T-cell (primary cell): ENCODE measurements at regions not wholly inside any gene's neighbourhood (a gene's known extent, or its start where the extent isn't known, plus 50 kb on each side); places are given as distances from the start of the nearest gene placed in this dataset.

ENCODE experiments used
- ATAC-seq, 4 experiments: fragments of 200-7000 bp in 3 of 4; fragments of 150-1000 bp in 1 of 4; cut with Tn5 transposase; replicated peaks in 1 of 4; 1 replicate in 3 of 4; 2 replicates in 1 of 4; pipeline ENCODE4 v1.10.0; 2021; ENCODE audit warnings: moderate library complexity in 3 of 4, mild to moderate bottlenecking in 2 of 4, moderate number of reproducible peaks in 1 of 4
- CTCF ChIA-PET, 2 donors: fragments of 300-600 bp; sonication (Branson Sonifier 250); formaldehyde crosslinking; loops; one replicate each; lab custom pipeline; 2022; ENCODE audit warnings: antibody characterized with exemption in 2 of 2; lab: Charles Lee
- POLR2A ChIA-PET, 2 donors: fragments of 300-600 bp; sonication (Branson Sonifier 250); formaldehyde crosslinking; loops; one replicate each; lab custom pipeline; 2022; ENCODE audit warnings: antibody characterized with exemption in 2 of 2; lab: Charles Lee
- DNase-seq, 35 experiments: peaks; one replicate each; pipeline versions ENCODE4 v3.0.0 to v3.0.0-alpha.2; 2013 to 2023
- H3K27ac ChIP-seq: one replicate; pipeline ENCODE4 v1.5.1; 2013; ENCODE audit warnings: low read length
- H3K27me3 ChIP-seq, 2 experiments: replicated peaks in 1 of 2; 1 replicate in 1 of 2; 2 replicates in 1 of 2; pipeline versions ENCODE4 v1.6.1 to v1.7.0; 2013; ENCODE audit warnings: low read length in 1 of 2, mixed read lengths in 1 of 2; ENCODE audit not compliant: control insufficient read depth in 2 of 2, insufficient read depth in 2 of 2; ENCODE audit errors: extremely low read depth in 1 of 2
- H3K36me3 ChIP-seq, 2 donors: 1 replicate in 1 of 2; 2 replicates in 1 of 2; pipeline versions ENCODE4 v1.6.1 to v1.7.0; 2013; ENCODE audit warnings: low read length in 1 of 2; ENCODE audit not compliant: control insufficient read depth in 2 of 2, insufficient read depth in 1 of 2; ENCODE audit errors: extremely low read depth in 1 of 2
- H3K4me1 ChIP-seq, 2 experiments: 1 replicate in 1 of 2; 2 replicates in 1 of 2; pipeline versions ENCODE4 v1.6.1 to v1.7.0; 2013; ENCODE audit warnings: low read length in 2 of 2, mixed read lengths in 1 of 2; ENCODE audit not compliant: insufficient read depth in 2 of 2, control insufficient read depth in 1 of 2; ENCODE audit errors: extremely low read depth in 1 of 2
- H3K4me3 ChIP-seq, 2 donors: 1 replicate in 1 of 2; 2 replicates in 1 of 2; pipeline versions ENCODE4 v1.5.1 to v1.7.0; 2013; ENCODE audit warnings: mild to moderate bottlenecking in 2 of 2, low read length in 1 of 2, moderate library complexity in 1 of 2; ENCODE audit not compliant: control insufficient read depth in 1 of 2; ENCODE audit errors: extremely low read depth in 1 of 2
- H3K9me3 ChIP-seq: 2 replicates; pipeline ENCODE4 v1.7.0; 2013
- H3K27ac Mint-ChIP-seq, 2 donors: one replicate each; pipeline ENCODE4 v1.8.0; 2020 to 2021; ENCODE audit warnings: mild to moderate bottlenecking in 2 of 2, mixed read lengths in 2 of 2
- H3K27me3 Mint-ChIP-seq, 2 donors: one replicate each; pipeline ENCODE4 v1.8.0; 2021 to 2022; ENCODE audit warnings: mixed read lengths in 2 of 2
- H3K36me3 Mint-ChIP-seq: one replicate; pipeline ENCODE4 v1.8.0; 2021; ENCODE audit warnings: mixed read lengths
- H3K4me1 Mint-ChIP-seq, 3 donors: one replicate each; pipeline ENCODE4 v1.8.0; 2020 to 2022; ENCODE audit warnings: mixed read lengths in 3 of 3, mild to moderate bottlenecking in 1 of 3
- H3K4me3 Mint-ChIP-seq, 3 donors: one replicate each; pipeline ENCODE4 v1.8.0; 2020 to 2022; ENCODE audit warnings: mild to moderate bottlenecking in 3 of 3, mixed read lengths in 3 of 3, moderate library complexity in 3 of 3
- H3K9me3 Mint-ChIP-seq, 3 donors: one replicate each; pipeline ENCODE4 v1.8.0; 2020 to 2022; ENCODE audit warnings: mixed read lengths in 3 of 3
- WGBS: methylation state at CpG from one replicate; pipeline ENCODE4 v1.1.5; 2013; ENCODE audit warnings: missing lambda C conversion rate; ENCODE audit not compliant: insufficient coverage; 5-methylcytosine and 5-hydroxymethylcytosine counted together

- Histone ChIP-seq H3K9me3 (no peaks in the 10 kb centered on the region), H3K36me3 (no peaks in the 10 kb centered on the region), H3K27ac (no peak overlapping the region), H3K4me3 (no peak overlapping the region), H3K4me1 (no peaks in the 10 kb centered on the region), H3K27me3 (peaks cover 0 to 14% of the 10 kb centered on the region in 2 experiments)
- Mint-ChIP-seq H3K36me3 (no peaks in the 10 kb centered on the region), H3K9me3 (peaks cover 3 to 8% (median 5%) of the 10 kb centered on the region in 3 donors), H3K27me3 (peaks cover 12% of the 10 kb centered on the region in 2 donors), H3K27ac (no peak overlapping the region), H3K4me3 (no peak overlapping the region), H3K4me1 (no peaks in the 10 kb centered on the region)
- DNase-seq = no peak
- CTCF ChIA-PET = no interaction called here
- ATAC-seq = no peak
- POLR2A ChIA-PET = no interaction called here
- no CpG with 5 or more reads among the region's 6 CpGs for WGBS
Measured at GRCh38 chr19:32098968-32099367, 246.4 kb upstream of the ZNF507 start.

- no peaks in the 10 kb centered on the region for H3K36me3 Mint-ChIP-seq
Measured at GRCh38 chr19:32101206-32101605, 244.2 kb upstream of the ZNF507 start.

GRCh38 chr19:32103541-32103940 lies 241.9 kb upstream of the ZNF507 start:
- H3K36me3 ChIP-seq = no peaks in the 10 kb centered on the region
- H3K9me3 ChIP-seq = no peaks in the 10 kb centered on the region
- Mint-ChIP-seq H3K4me3 (no peak overlapping the region), H3K4me1 (no peaks in the 10 kb centered on the region), H3K27ac (no peak overlapping the region), H3K9me3 (peaks cover 3 to 5% (median 3%) of the 10 kb centered on the region in 3 donors), H3K36me3 (no peaks in the 10 kb centered on the region), H3K27me3 (peaks cover 20 to 25% of the 10 kb centered on the region in 2 donors)
- WGBS = 88% methylated on average over 6 of the region's 11 CpGs
- no peak overlapping the region for H3K4me3 ChIP-seq
- no peak overlapping the region for H3K27ac ChIP-seq
- CTCF ChIA-PET = no interaction called here
- POLR2A ChIA-PET = no interaction called here
- no peaks in the 10 kb centered on the region for H3K4me1 ChIP-seq
- ATAC-seq = no peak
- DNase-seq = no peak
- peaks cover 0 to 26% of the 10 kb centered on the region in 2 experiments for H3K27me3 ChIP-seq

More at GRCh38 chr19:32101206-32101605, 244.2 kb upstream of the ZNF507 start:
- H3K27ac ChIP-seq = no peak overlapping the region
- no peak for DNase-seq
- no peak overlapping the region for H3K4me3 Mint-ChIP-seq
- peaks cover 3 to 8% (median 5%) of the 10 kb centered on the region in 3 donors for H3K9me3 Mint-ChIP-seq
- no peak overlapping the region for H3K27ac Mint-ChIP-seq
- H3K9me3 ChIP-seq = no peaks in the 10 kb centered on the region
- H3K27me3 Mint-ChIP-seq = peaks cover 20 to 22% of the 10 kb centered on the region in 2 donors
- no peaks in the 10 kb centered on the region for H3K4me1 Mint-ChIP-seq
- no peak overlapping the region for H3K4me3 ChIP-seq
- ChIA-PET POLR2A (no interaction called here), CTCF (no interaction called here)
- peaks cover 0 to 26% of the 10 kb centered on the region in 2 experiments for H3K27me3 ChIP-seq
- WGBS = no CpG with 5 or more reads among the region's 1 CpG
- no peaks in the 10 kb centered on the region for H3K36me3 ChIP-seq
- ATAC-seq = no peak
- no peaks in the 10 kb centered on the region for H3K4me1 ChIP-seq

GRCh38 chr19:32104153-32104849 lies 241.1 kb upstream of the ZNF507 start:
- Mint-ChIP-seq H3K4me1 (no peaks in the 10 kb centered on the region), H3K9me3 (peaks cover 0 to 3% (median 3%) of the 10 kb centered on the region in 3 donors), H3K27ac (no peak overlapping the region), H3K36me3 (no peaks in the 10 kb centered on the region), H3K27me3 (peaks cover 20 to 25% of the 10 kb centered on the region in 2 donors), H3K4me3 (no peak overlapping the region)
- H3K27ac ChIP-seq = no peak overlapping the region
- H3K9me3 ChIP-seq = no peaks in the 10 kb centered on the region
- CTCF ChIA-PET = no interaction called here
- no peaks in the 10 kb centered on the region for H3K4me1 ChIP-seq
- ATAC-seq (no peak), DNase-seq (no peak)
- H3K27me3 ChIP-seq = peaks cover 0 to 26% of the 10 kb centered on the region in 2 experiments
- H3K4me3 ChIP-seq = no peak overlapping the region
- no peaks in the 10 kb centered on the region for H3K36me3 ChIP-seq
- POLR2A ChIA-PET = no interaction called here
- WGBS = 5% methylated on average over 8 of the region's 16 CpGs

GRCh38 chr19:32104850-32105235 lies 240.6 kb upstream of the ZNF507 start:
- H3K9me3 ChIP-seq = no peaks in the 10 kb centered on the region
- no peak for ATAC-seq
- CTCF ChIA-PET = no interaction called here
- no peak overlapping the region for H3K27ac ChIP-seq
- peaks cover 20 to 25% of the 10 kb centered on the region in 2 donors for H3K27me3 Mint-ChIP-seq
- H3K4me3 ChIP-seq = no peak overlapping the region
- H3K9me3 Mint-ChIP-seq = peaks cover 0 to 3% (median 3%) of the 10 kb centered on the region in 3 donors
- no peaks in the 10 kb centered on the region for H3K4me1 Mint-ChIP-seq
- no peaks in the 10 kb centered on the region for H3K36me3 Mint-ChIP-seq
- H3K4me1 ChIP-seq = no peaks in the 10 kb centered on the region
- no peak for DNase-seq
- WGBS = 27% methylated on average over 3 of the region's 8 CpGs
- peaks cover 0 to 26% of the 10 kb centered on the region in 2 experiments for H3K27me3 ChIP-seq
- POLR2A ChIA-PET = no interaction called here
- no peak overlapping the region for H3K27ac Mint-ChIP-seq
- H3K4me3 Mint-ChIP-seq = no peak overlapping the region
- no peaks in the 10 kb centered on the region for H3K36me3 ChIP-seq

GRCh38 chr19:32105527-32106310 lies 239.7 kb upstream of the ZNF507 start:
- Mint-ChIP-seq H3K27ac (no peak overlapping the region), H3K36me3 (no peaks in the 10 kb centered on the region), H3K4me3 (no peak overlapping the region), H3K4me1 (no peaks in the 10 kb centered on the region), H3K9me3 (peaks cover 0 to 3% (median 3%) of the 10 kb centered on the region in 3 donors), H3K27me3 (peaks cover 20 to 25% of the 10 kb centered on the region in 2 donors)
- Histone ChIP-seq H3K27ac (no peak overlapping the region), H3K36me3 (no peaks in the 10 kb centered on the region), H3K4me1 (no peaks in the 10 kb centered on the region), H3K27me3 (peaks cover 0 to 26% of the 10 kb centered on the region in 2 experiments), H3K9me3 (no peaks in the 10 kb centered on the region), H3K4me3 (no peak overlapping the region)
- ATAC-seq (no peak), DNase-seq (no peak)
- WGBS = 100% methylated on average over 1 of the region's 16 CpGs
- ChIA-PET CTCF (no interaction called here), POLR2A (no interaction called here)
